GM21786 (cell line): ENCODE measurements at regions not wholly inside any gene's neighbourhood (a gene's known extent, or its start where the extent isn't known, plus 50 kb on each side); places are given as distances from the start of the nearest gene placed in this dataset.
A peak's percentile ranks its signal among the peaks of the same experiment; 100 is the strongest.
"Not testable (repeated sequence)": the region's sequence is repeated elsewhere in the genome, so short reads cannot be mapped to it uniquely, and the experiment has no call there.

Experiments used
- ATAC-seq: cut with Tn5 transposase; IDR thresholded peaks from one replicate; pipeline ENCODE4 v1.9.1; 2021; ENCODE audit not compliant: unreplicated experiment

- ATAC-seq = no peak
These were observed 71.0 kb downstream of the COQ2 start for GRCh38 chr4:83213640-83214039.

DNA sequence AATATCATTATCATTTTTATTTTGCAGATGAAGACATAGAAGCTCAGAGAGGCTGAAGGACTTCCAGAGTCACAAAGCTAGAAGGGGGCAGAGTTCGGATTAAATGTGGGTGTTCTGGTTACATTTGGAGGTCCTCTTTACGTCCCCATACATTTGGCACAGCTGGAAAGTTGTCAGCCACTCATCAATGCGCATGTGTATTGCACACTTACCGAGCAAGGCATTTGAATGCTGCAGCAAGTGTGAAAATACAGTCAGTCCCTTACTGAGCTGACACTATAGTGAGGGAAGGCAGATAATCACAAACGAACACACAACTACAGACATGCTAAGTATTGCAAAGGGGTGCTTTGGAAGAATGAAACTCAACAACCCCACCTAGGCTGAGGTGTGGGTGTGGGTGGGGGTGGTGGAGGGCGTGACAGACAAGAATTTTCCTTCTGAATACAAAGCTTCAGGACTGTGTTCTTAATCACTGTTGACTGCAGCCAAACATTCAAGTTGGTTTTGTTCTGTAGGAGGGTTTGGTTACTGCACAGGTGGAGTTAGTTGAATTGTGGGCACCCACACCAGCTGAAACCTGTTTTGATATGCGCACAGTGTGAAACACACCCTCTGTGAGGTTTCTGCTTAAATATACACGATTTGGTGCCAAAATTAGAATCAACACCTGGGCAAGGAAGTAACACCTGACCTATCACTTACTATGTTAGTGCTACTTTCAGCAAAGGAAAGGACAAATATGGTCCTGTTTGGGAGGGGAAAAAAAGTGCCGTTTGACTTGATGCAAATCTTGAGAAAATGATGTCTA lies 72.4 kb downstream of the COQ2 start:
- ATAC-seq = peak; percentile 91

DNA sequence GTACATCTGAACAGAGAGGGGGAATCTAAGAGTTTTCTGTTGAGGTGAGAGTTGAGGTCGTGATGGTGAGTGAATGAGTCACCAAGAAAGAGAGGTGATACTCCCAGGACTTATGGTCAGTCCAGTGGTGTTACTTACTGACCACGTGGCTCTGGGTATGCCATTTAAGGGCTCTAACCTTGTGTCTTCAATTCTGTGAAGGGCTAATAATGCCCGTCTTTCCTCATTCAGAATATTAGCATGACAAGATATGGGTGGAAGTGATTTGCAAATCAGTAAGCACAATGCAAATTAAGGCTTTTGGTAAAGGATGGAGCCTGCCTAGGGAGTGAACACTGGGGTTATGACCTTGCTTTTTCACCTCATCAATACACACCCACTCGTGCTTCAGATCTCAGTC lies 75.2 kb downstream of the COQ2 start:
- no peak for ATAC-seq

GRCh38 chr4:83208371-83209365 lies 75.9 kb downstream of the COQ2 start:
- no peak for ATAC-seq

- no peak for ATAC-seq
These were observed 77.0 kb downstream of the COQ2 start for GRCh38 chr4:83207497-83208101.

DNA sequence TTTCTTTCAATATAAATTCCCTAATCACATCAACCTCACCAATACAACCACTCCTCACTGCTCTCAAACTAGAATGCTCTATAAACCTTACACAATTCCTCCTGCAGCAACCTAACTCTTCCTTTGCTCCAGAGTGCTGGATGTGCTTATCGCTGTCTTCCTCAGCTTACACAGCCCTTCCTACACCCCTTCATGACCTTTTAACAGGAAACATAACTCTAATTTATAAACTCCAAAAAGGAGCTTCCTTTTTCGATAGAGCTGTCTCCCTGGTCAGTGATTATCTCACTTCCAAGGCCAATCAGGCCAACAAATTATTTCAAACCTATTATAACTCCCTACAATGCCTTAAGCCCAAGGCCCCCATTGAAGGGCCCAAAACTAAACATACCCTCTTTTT lies 78.8 kb downstream of the COQ2 start:
- no peak for ATAC-seq

DNA sequence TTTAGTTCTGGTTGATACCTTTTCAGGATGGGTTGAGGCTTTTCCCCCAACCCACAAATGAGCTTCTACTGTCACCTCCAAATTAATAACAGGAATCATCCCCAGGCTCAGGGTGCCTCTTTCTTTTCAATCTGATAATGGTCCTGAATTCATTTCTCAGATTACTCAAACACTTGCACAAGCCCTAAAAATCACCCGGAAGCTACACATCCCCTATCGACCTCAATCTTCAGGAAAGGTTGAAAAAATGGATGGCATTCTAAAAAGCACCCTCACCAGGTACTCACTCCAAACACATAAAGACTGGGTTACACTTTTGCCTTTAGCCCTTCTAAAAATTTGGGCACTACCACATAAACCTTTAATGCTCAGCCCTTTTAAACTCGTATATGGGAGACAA lies 79.9 kb downstream of the COQ2 start:
- ATAC-seq = no peak

DNA sequence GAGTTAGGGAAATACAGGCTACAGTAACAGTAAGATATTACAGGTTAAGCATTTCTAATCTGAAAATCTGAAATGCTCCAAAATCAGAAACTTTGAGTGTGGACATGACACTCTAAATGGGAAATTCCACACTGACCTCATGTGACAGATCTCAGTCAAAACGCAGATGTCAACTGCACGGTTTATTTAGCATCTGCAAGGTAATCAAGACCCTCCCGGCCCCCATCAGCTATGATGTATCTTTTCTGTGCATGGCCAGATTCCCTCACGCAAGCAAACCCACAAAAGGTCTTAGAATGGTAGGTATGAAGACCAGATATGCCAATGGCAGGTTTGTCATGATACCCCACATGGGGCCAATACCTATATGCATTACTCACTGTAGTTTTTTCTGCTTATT lies 82.8 kb downstream of the COQ2 start:
- no peak for ATAC-seq

DNA sequence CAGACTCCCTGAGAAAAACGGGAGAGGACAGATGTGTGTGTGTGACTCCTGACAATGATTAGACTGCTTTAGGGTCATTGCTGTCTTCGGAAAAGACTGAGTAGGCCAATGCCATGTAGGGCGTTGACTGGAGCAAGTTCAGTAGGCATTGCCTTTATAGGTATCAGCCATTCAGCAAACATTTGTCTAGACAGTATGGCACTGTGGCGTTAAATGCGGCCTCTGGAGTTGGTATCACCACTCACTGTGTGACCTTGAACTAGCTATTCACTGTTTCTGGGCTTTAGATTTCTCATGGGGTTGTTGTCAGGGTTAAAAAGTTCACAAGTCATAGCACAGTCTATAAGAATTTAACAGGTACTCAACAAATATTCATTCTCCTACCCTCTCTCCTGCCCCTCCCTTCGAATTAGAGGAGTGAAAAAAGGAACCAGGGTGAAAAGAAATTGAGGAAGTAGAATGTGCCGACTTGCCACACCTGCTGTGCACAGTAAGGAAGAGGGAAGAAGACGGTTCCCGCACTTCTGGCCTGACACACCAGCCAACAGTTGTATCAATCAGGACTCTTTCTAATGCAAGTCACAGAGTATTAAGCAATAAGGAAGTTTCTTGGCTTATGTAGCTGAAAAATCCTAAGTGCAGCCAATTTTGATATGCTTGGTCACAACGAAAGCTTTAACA lies 83.2 kb upstream of the PLAC8 start:
- no peak for ATAC-seq

- ATAC-seq = no peak
These were observed 82.4 kb upstream of the PLAC8 start for GRCh38 chr4:83196921-83197320.

DNA sequence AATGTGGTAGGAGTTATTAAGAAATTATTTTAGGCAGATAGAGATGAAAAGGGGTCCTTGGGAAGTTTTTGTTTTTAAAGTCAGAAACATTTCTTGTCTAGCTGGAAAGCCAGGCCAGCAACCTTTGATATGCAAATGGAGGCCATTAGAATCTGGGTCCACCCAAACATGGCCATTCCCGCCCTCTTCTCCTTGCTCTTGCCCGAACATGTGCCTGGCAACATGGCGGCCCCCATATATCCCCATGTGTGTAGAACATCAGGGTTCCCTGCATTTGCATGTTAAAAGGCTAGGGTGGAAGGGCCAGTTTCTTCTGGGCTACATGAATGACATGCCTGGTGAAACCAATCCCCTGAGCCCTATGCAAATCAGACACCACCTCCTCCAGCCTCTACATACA lies 80.7 kb upstream of the PLAC8 start:
- no peak for ATAC-seq

- ATAC-seq = not testable (repeated sequence)
These were observed 80.1 kb upstream of the PLAC8 start for GRCh38 chr4:83194588-83194987.

DNA sequence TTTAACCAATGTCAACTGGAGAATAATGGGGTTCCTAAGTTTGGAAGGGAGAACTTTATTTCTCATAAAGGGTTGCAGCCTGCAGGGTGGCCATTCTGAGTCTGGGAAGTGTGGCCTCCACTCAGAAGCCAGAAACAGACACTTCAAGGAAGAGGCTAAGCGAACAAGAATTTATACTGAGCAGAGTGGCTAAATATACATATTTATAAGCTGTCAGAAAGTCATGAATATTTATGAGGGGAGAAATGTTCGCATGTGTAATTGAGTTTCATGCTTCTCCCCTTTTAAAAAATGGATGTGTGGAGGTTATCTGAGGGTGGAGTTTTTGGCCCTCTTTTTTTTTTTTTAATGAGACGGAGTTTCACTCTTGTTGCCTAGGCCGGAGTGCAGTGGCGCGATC lies 78.1 kb upstream of the PLAC8 start:
- ATAC-seq = no peak

DNA sequence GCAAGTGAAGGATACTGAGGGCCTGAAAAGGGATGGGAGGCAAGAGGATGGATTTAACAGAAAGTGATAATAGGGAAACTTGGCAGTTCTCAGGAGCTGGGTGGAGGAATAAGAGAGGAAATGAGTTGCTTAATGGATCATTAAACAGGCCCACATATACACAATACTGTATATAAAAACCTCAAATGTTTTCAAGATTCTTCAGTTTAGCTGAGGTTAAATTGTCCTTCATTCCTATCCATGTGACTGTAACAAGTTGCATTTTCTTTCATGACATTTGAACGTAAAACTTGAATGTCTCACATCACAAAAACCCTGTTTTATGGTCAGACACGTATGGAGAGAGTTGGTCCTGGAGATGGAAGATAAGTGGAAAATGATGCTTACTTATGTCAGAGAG lies 76.5 kb upstream of the PLAC8 start:
- no peak for ATAC-seq

DNA sequence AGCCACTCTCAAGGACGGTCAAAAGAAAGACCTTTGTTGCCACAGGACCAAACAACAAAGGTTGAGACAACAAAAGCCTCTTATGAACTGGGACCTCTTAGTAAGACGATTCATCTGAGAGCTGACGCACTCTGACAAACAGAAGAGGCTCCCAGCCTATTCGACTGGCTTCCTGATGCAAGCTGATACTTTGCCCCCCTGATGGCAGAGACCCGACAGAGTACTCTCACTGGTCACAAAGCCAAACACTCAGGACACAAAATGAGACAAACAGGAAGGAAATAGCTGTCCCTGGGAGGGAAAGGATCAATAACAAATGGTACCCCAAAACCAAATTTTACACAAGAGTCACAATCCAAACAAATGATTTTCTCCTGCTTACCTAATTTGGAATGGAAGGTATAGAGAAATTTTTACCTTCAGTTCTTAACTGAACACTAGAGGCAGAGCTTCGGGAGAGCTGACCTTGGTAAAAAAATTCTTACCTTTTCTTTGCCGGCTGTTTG lies 75.2 kb upstream of the PLAC8 start:
- no peak for ATAC-seq

DNA sequence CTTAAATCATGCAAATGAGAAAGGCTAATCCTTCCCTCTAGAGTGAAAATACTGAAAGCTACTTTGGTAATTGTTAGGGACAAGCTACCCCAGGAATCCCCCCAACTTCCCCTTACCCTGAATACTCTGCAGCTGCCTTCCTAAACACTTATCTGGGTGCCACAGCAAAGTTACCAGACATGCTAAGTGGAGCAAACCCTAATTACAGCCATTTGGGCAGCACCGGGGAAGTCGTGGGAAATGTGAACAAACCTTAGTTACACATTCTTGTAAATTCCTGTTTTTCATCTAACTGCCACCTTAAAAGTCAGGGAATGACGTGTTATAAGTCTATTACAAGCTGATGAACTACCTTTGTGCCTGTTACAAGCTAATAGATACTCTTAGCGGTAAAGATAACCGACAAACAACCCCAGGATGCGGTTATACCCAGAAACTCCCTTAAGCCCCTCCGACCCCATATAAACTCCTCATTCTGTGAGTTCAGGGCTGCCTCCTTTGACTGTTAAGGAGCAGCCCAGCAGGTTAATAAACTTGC lies 66.0 kb upstream of the PLAC8 start:
- ATAC-seq = peak; percentile 44

DNA sequence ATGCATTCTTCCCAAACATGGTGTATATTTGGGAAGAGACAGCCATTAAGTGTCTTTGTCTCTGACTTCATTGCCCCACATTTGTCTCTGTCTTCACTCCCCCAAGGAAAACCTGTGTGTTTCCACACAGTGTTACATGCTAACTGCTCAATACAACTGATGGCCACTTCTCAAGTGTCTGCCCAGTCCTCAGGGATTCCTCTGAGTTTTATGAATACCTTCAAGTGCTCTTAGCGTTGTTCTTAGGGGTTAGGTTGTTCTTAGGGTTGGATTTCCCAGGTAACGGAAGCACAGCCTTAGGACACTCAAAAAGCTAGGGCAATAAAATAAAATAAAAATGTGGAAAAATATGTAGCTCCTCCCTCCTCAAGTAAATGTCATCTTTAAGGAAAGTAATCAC lies 64.7 kb upstream of the PLAC8 start:
- ATAC-seq = no peak

GRCh38 chr4:83178029-83178428 lies 63.5 kb upstream of the PLAC8 start:
- ATAC-seq = no peak

- no peak for ATAC-seq
These were observed 62.7 kb upstream of the PLAC8 start for GRCh38 chr4:83177182-83177581.

GRCh38 chr4:83174844-83175414 lies 60.4 kb upstream of the PLAC8 start:
- peak; percentile 60 for ATAC-seq
